HEK293 (cell line): ENCODE measurements at regions not wholly inside any gene's neighbourhood (a gene's known extent, or its start where the extent isn't known, plus 50 kb on each side); places are given as distances from the start of the nearest gene placed in this dataset.

ENCODE experiments used
- BCL11A ChIP-seq: fragments of 450-650 bp; formaldehyde crosslinking; IDR thresholded peaks from 2 replicates; pipeline ENCODE4 v1.5.1; 2016; ENCODE audit warnings: low read depth, missing biosample characterization, missing genetic modification characterization
- IKZF3 ChIP-seq: fragments of 450-650 bp; IDR thresholded peaks from 2 replicates; pipeline ENCODE4 v1.5.0; 2018; ENCODE audit warnings: missing biosample characterization, mild to moderate bottlenecking, missing genetic modification characterization, moderate library complexity
- KLF9 ChIP-seq: fragments of 450-650 bp; formaldehyde crosslinking; IDR thresholded peaks from 2 replicates; pipeline ENCODE4 v1.5.1; 2016; ENCODE audit warnings: missing biosample characterization, missing genetic modification characterization, low read depth
- MEIS1 ChIP-seq: sonication (generic); formaldehyde crosslinking; IDR thresholded peaks from 2 replicates; pipeline ENCODE4 v1.8.1; 2022; ENCODE audit warnings: missing genetic modification reagents, mild to moderate bottlenecking, borderline replicate concordance
- RBAK ChIP-seq: fragments of 450-650 bp; formaldehyde crosslinking; IDR thresholded peaks from 2 replicates; pipeline ENCODE4 v1.5.1; 2016; ENCODE audit warnings: missing biosample characterization, missing genetic modification characterization
- SETDB1 ChIP-seq: IDR thresholded peaks from one replicate; pipeline ENCODE4 v1.6.1; 2017; ENCODE audit warnings: mild to moderate bottlenecking, low read length, moderate library complexity, mixed read lengths; ENCODE audit not compliant: insufficient read length
- ZBTB1 ChIP-seq: fragments of 450-650 bp; formaldehyde crosslinking; IDR thresholded peaks from 2 replicates; pipeline ENCODE4 v1.5.1; 2016; ENCODE audit warnings: missing biosample characterization, missing genetic modification characterization
- ZBTB20 ChIP-seq: fragments of 450-650 bp; formaldehyde crosslinking; IDR thresholded peaks from 2 replicates; pipeline ENCODE4 v1.5.1; 2016; ENCODE audit warnings: missing biosample characterization, missing genetic modification characterization
- ZBTB8A ChIP-seq: fragments of 450-650 bp; formaldehyde crosslinking; IDR thresholded peaks from 2 replicates; pipeline ENCODE4 v1.5.1; 2016; ENCODE audit warnings: missing biosample characterization, missing genetic modification characterization
- ZFP69B ChIP-seq: fragments of 450-650 bp; formaldehyde crosslinking; IDR thresholded peaks from 2 replicates; pipeline ENCODE4 v1.5.1; 2016; ENCODE audit warnings: missing biosample characterization, missing genetic modification characterization
- ZNF140 ChIP-seq: fragments of 450-650 bp; formaldehyde crosslinking; IDR thresholded peaks from 2 replicates; pipeline ENCODE4 v1.5.1; 2016; ENCODE audit warnings: missing biosample characterization, missing genetic modification characterization
- ZNF146 ChIP-seq: fragments of 450-650 bp; formaldehyde crosslinking; IDR thresholded peaks from 2 replicates; pipeline ENCODE4 v1.5.1; 2016; ENCODE audit warnings: missing biosample characterization, missing genetic modification characterization
- ZNF157 ChIP-seq: fragments of 450-650 bp; formaldehyde crosslinking; IDR thresholded peaks from 2 replicates; pipeline ENCODE4 v1.5.1; 2016; ENCODE audit warnings: missing biosample characterization, missing genetic modification characterization
- ZNF239 ChIP-seq: fragments of 450-650 bp; formaldehyde crosslinking; IDR thresholded peaks from 2 replicates; pipeline ENCODE4 v1.5.1; 2016; ENCODE audit warnings: missing biosample characterization, missing genetic modification characterization
- ZNF292 ChIP-seq: fragments of 450-650 bp; formaldehyde crosslinking; IDR thresholded peaks from 2 replicates; pipeline ENCODE4 v1.5.1; 2016; ENCODE audit warnings: low read depth, missing biosample characterization, missing genetic modification characterization, borderline replicate concordance
- ZNF391 ChIP-seq: fragments of 450-650 bp; formaldehyde crosslinking; IDR thresholded peaks from 2 replicates; pipeline ENCODE4 v1.5.1; 2016; ENCODE audit warnings: low read depth, missing biosample characterization, missing genetic modification characterization, borderline replicate concordance
- ZNF596 ChIP-seq: fragments of 450-650 bp; IDR thresholded peaks from 2 replicates; pipeline ENCODE4 v1.5.0; 2018; ENCODE audit warnings: missing biosample characterization, mild to moderate bottlenecking, missing genetic modification characterization, moderate library complexity
- ZNF600 ChIP-seq: fragments of 450-650 bp; formaldehyde crosslinking; IDR thresholded peaks from 2 replicates; pipeline ENCODE4 v1.5.1; 2016; ENCODE audit warnings: missing biosample characterization, missing genetic modification characterization
- ZNF623 ChIP-seq: fragments of 450-650 bp; formaldehyde crosslinking; IDR thresholded peaks from 2 replicates; pipeline ENCODE4 v1.5.1; 2016; ENCODE audit warnings: missing biosample characterization, missing genetic modification characterization
- ZNF654 ChIP-seq: fragments of 450-650 bp; formaldehyde crosslinking; IDR thresholded peaks from 2 replicates; pipeline ENCODE4 v1.5.1; 2016; ENCODE audit warnings: low read depth, missing biosample characterization, missing genetic modification characterization
- ZNF837 ChIP-seq: fragments of 450-650 bp; formaldehyde crosslinking; IDR thresholded peaks from 2 replicates; pipeline ENCODE4 v1.5.1; 2016; ENCODE audit warnings: missing biosample characterization, missing genetic modification characterization
- ZNF843 ChIP-seq: fragments of 450-650 bp; formaldehyde crosslinking; IDR thresholded peaks from 2 replicates; pipeline ENCODE4 v1.5.1; 2016; ENCODE audit warnings: missing biosample characterization, missing genetic modification characterization
- ZXDB ChIP-seq: fragments of 450-650 bp; formaldehyde crosslinking; IDR thresholded peaks from 2 replicates; pipeline ENCODE4 v1.5.1; 2016; ENCODE audit warnings: missing biosample characterization, missing genetic modification characterization
- TF ChIP-seq, protein P1 (sequence below): fragments of 450-650 bp; formaldehyde crosslinking; IDR thresholded peaks from 2 replicates; pipeline ENCODE4 v1.5.1; 2017; ENCODE audit warnings: missing biosample characterization, missing genetic modification characterization
- TF ChIP-seq, protein P2 (sequence below): fragments of 450-650 bp; formaldehyde crosslinking; IDR thresholded peaks from 2 replicates; pipeline ENCODE4 v1.5.1; 2016; ENCODE audit warnings: missing biosample characterization, missing genetic modification characterization
- TF ChIP-seq, protein P3 (sequence below): fragments of 450-650 bp; formaldehyde crosslinking; IDR thresholded peaks from 2 replicates; pipeline ENCODE4 v1.5.1; 2016; ENCODE audit warnings: missing biosample characterization, missing genetic modification characterization
- TF ChIP-seq, protein P4 (sequence below): fragments of 450-650 bp; formaldehyde crosslinking; IDR thresholded peaks from 2 replicates; pipeline ENCODE4 v1.5.1; 2016; ENCODE audit warnings: missing biosample characterization, missing genetic modification characterization
- TF ChIP-seq, protein P5 (sequence below): fragments of 450-650 bp; formaldehyde crosslinking; IDR thresholded peaks from 2 replicates; pipeline ENCODE4 v1.5.1; 2016; ENCODE audit warnings: missing biosample characterization, missing genetic modification characterization, borderline replicate concordance
- TF ChIP-seq, protein P6 (sequence below): fragments of 450-650 bp; formaldehyde crosslinking; IDR thresholded peaks from 2 replicates; pipeline ENCODE4 v1.5.1; 2017; ENCODE audit warnings: missing biosample characterization, missing genetic modification characterization

DNA sequence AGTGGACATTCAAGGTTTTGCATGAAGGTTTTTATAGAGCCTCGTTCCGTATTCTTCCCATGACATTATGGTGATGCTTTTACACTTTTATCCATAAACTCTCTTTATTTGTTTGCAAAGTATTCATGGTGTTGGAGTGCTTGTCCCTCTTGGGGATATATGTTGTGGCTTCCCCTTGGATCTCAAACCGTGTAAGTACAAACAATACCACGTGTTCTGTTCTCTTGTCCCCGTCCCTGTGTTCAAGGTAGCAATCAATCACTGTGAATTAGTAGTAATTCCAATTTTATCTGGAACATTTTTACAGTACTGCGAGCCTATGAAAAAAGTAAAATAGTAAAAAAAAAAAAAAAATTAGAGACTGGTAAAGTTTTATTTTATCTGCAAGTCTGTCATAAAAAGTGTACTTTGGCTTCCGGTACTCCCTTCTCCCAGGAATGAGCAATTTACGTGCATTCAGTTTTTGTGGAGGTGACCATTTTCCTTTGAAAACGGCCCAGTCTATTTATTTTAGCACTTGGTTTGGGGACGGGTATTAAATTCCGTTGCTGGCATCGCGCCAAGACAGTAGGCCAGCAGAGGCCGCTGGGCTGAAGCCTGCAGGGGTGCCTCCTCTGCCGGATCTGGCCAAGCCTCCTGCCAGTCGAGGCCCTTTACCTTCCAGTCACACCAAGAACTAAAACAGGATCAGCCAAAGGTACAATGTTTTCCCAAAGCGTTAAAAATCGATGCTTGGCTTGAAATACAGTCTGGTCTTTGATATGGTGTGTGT lies 175.7 kb downstream of the SOCS6 start (continued):
- TF ChIP-seq, protein P1, sequence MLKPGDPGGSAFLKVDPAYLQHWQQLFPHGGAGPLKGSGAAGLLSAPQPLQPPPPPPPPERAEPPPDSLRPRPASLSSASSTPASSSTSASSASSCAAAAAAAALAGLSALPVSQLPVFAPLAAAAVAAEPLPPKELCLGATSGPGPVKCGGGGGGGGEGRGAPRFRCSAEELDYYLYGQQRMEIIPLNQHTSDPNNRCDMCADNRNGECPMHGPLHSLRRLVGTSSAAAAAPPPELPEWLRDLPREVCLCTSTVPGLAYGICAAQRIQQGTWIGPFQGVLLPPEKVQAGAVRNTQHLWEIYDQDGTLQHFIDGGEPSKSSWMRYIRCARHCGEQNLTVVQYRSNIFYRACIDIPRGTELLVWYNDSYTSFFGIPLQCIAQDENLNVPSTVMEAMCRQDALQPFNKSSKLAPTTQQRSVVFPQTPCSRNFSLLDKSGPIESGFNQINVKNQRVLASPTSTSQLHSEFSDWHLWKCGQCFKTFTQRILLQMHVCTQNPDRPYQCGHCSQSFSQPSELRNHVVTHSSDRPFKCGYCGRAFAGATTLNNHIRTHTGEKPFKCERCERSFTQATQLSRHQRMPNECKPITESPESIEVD (tag by site-specific recombination) = peak; percentile 97
- TF ChIP-seq ZNF600 (tag by site-specific recombination) (no peak), ZNF843 (tag by site-specific recombination) (peak; percentile 50; the same call in 1 of the 2 replicates), ZXDB (tag by site-specific recombination) (peak; percentile 69), ZNF239 (no peak), SETDB1 (no peak), ZNF292 (tag by site-specific recombination) (no peak), ZBTB1 (tag by site-specific recombination) (no peak), KLF9 (no peak), ZNF623 (no peak), ZNF654 (tag by site-specific recombination) (no peak), IKZF3 (tag by site-specific recombination) (peak; percentile 59; the same call in 1 of the 2 replicates), ZNF146 (tag by site-specific recombination) (no peak), ZNF140 (tag by site-specific recombination) (no peak), ZNF157 (tag by site-specific recombination) (no peak), ZNF837 (tag by site-specific recombination) (no peak), MEIS1 (CRISPR knock-in tag) (no peak), ZNF596 (tag by site-specific recombination) (peak; percentile 64), BCL11A (tag by site-specific recombination) (no peak), ZBTB20 (tag by site-specific recombination) (no peak), ZFP69B (tag by site-specific recombination) (no peak), ZNF391 (tag by site-specific recombination) (no peak), RBAK (no peak), ZBTB8A (tag by site-specific recombination) (peak; percentile 81)
- TF ChIP-seq, protein P2, sequence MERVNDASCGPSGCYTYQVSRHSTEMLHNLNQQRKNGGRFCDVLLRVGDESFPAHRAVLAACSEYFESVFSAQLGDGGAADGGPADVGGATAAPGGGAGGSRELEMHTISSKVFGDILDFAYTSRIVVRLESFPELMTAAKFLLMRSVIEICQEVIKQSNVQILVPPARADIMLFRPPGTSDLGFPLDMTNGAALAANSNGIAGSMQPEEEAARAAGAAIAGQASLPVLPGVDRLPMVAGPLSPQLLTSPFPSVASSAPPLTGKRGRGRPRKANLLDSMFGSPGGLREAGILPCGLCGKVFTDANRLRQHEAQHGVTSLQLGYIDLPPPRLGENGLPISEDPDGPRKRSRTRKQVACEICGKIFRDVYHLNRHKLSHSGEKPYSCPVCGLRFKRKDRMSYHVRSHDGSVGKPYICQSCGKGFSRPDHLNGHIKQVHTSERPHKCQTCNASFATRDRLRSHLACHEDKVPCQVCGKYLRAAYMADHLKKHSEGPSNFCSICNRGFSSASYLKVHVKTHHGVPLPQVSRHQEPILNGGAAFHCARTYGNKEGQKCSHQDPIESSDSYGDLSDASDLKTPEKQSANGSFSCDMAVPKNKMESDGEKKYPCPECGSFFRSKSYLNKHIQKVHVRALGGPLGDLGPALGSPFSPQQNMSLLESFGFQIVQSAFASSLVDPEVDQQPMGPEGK (tag by site-specific recombination) = no peak
- TF ChIP-seq, protein P3, sequence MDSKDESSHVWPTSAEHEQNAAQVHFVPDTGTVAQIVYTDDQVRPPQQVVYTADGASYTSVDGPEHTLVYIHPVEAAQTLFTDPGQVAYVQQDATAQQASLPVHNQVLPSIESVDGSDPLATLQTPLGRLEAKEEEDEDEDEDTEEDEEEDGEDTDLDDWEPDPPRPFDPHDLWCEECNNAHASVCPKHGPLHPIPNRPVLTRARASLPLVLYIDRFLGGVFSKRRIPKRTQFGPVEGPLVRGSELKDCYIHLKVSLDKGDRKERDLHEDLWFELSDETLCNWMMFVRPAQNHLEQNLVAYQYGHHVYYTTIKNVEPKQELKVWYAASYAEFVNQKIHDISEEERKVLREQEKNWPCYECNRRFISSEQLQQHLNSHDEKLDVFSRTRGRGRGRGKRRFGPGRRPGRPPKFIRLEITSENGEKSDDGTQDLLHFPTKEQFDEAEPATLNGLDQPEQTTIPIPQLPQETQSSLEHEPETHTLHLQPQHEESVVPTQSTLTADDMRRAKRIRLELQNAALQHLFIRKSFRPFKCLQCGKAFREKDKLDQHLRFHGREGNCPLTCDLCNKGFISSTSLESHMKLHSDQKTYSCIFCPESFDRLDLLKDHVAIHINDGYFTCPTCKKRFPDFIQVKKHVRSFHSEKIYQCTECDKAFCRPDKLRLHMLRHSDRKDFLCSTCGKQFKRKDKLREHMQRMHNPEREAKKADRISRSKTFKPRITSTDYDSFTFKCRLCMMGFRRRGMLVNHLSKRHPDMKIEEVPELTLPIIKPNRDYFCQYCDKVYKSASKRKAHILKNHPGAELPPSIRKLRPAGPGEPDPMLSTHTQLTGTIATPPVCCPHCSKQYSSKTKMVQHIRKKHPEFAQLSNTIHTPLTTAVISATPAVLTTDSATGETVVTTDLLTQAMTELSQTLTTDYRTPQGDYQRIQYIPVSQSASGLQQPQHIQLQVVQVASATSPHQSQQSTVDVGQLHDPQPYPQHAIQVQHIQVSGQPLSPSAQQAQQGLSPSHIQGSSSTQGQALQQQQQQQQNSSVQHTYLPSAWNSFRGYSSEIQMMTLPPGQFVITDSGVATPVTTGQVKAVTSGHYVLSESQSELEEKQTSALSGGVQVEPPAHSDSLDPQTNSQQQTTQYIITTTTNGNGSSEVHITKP (tag by site-specific recombination) = peak; percentile 59
- TF ChIP-seq, protein P4, sequence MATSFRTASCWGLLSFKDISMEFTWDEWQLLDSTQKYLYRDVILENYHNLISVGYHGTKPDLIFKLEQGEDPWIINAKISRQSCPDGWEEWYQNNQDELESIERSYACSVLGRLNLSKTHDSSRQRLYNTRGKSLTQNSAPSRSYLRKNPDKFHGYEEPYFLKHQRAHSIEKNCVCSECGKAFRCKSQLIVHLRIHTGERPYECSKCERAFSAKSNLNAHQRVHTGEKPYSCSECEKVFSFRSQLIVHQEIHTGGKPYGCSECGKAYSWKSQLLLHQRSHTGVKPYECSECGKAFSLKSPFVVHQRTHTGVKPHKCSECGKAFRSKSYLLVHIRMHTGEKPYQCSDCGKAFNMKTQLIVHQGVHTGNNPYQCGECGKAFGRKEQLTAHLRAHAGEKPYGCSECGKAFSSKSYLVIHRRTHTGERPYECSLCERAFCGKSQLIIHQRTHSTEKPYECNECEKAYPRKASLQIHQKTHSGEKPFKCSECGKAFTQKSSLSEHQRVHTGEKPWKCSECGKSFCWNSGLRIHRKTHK (tag by site-specific recombination) = no peak
- TF ChIP-seq, protein P5, sequence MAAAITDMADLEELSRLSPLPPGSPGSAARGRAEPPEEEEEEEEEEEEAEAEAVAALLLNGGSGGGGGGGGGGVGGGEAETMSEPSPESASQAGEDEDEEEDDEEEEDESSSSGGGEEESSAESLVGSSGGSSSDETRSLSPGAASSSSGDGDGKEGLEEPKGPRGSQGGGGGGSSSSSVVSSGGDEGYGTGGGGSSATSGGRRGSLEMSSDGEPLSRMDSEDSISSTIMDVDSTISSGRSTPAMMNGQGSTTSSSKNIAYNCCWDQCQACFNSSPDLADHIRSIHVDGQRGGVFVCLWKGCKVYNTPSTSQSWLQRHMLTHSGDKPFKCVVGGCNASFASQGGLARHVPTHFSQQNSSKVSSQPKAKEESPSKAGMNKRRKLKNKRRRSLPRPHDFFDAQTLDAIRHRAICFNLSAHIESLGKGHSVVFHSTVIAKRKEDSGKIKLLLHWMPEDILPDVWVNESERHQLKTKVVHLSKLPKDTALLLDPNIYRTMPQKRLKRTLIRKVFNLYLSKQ (tag by site-specific recombination) = no peak
- TF ChIP-seq, protein P6, sequence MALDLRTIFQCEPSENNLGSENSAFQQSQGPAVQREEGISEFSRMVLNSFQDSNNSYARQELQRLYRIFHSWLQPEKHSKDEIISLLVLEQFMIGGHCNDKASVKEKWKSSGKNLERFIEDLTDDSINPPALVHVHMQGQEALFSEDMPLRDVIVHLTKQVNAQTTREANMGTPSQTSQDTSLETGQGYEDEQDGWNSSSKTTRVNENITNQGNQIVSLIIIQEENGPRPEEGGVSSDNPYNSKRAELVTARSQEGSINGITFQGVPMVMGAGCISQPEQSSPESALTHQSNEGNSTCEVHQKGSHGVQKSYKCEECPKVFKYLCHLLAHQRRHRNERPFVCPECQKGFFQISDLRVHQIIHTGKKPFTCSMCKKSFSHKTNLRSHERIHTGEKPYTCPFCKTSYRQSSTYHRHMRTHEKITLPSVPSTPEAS (tag by site-specific recombination) = no peak
